IPS-15b (cell line): ENCODE measurements at regions not wholly inside any gene's neighbourhood (a gene's known extent, or its start where the extent isn't known, plus 50 kb on each side); places are given as distances from the start of the nearest gene placed in this dataset.
"Not testable (repeated sequence)": the region's sequence is repeated elsewhere in the genome, so short reads cannot be mapped to it uniquely, and the experiment has no call there.

Experiments
- H3K27me3 ChIP-seq: one replicate; pipeline ENCODE4 v1.6.1; 2013; ENCODE audit warnings: low read length; ENCODE audit not compliant: control insufficient read depth, insufficient read depth
- H3K36me3 ChIP-seq: one replicate; pipeline ENCODE4 v1.6.1; 2013; ENCODE audit warnings: low read length; ENCODE audit not compliant: control insufficient read depth, insufficient read depth
- H3K4me1 ChIP-seq: one replicate; pipeline ENCODE4 v1.6.1; 2013; ENCODE audit warnings: mild to moderate bottlenecking, low read length; ENCODE audit not compliant: control insufficient read depth, insufficient read depth
- H3K4me3 ChIP-seq: one replicate; pipeline ENCODE4 v1.5.1; 2013; ENCODE audit warnings: low read depth, low read length
- H3K9ac ChIP-seq: one replicate; pipeline ENCODE4 v1.6.1; 2013; ENCODE audit warnings: low read depth, mild to moderate bottlenecking, low read length
- H3K9me3 ChIP-seq: one replicate; pipeline ENCODE4 v1.6.1; 2013; ENCODE audit warnings: mild to moderate bottlenecking, low read length; ENCODE audit not compliant: control insufficient read depth, insufficient read depth

DNA sequence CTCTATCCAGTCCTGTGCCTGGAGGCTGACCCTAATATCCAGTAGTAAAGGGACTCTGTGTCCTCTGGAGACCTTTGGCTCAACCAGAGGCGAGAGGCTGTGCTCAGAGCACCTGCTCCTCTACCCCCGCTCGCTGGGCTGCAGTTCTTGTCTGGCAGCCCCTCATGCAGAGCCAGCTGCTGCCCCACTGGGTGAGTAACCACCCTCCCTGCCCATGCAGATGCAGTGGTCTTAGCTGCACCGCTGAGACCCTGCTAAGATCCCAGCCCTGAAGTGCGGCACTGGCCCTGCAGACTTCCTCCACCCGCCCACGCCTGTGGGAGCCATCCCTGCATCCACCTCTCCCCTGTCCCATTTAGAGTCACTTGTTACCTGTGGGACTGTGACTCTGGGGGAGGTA is 347.5 kb upstream of the SFSWAP start:
- Histone ChIP-seq H3K27me3 (no peaks in the 10 kb centered on the region), H3K9me3 (no peaks in the 10 kb centered on the region), H3K4me1 (no peaks in the 10 kb centered on the region), H3K9ac (no peak overlapping the region), H3K36me3 (no peaks in the 10 kb centered on the region), H3K4me3 (no peak overlapping the region)

DNA sequence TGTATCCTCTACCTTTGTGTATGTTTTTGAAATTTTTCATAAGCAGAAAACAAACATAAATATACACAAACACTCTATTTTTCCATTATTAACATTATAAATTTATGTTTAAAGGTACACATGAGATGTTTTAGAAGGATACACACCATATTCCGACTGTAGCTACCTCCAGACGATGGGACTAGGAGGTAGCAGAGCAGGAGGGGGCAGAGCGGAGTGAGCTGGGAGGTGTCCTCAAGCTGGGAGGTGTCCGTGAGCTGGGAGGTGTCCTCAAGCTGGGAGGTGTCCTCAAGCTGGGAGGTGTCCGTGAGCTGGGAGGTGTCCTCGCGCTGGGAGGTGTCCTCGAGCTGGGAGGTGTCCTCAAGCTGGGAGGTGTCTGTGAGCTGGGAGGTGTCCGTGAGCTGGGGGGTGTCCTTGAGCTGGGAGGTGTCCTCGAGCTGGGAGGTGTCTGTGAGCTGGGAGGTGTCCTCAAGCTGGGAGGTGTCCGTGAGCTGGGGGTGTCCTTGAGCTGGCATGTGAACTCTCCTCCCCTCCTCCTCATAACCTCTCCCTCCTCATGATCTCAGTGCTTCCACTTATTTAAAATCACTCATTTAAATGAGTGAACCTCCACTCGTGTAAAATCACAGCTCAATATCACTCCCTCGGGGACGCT is 346.9 kb upstream of the SFSWAP start:
- Histone ChIP-seq H3K4me3 (no peak overlapping the region), H3K9me3 (no peaks in the 10 kb centered on the region), H3K27me3 (no peaks in the 10 kb centered on the region), H3K4me1 (no peaks in the 10 kb centered on the region), H3K9ac (no peak overlapping the region), H3K36me3 (no peaks in the 10 kb centered on the region)

DNA sequence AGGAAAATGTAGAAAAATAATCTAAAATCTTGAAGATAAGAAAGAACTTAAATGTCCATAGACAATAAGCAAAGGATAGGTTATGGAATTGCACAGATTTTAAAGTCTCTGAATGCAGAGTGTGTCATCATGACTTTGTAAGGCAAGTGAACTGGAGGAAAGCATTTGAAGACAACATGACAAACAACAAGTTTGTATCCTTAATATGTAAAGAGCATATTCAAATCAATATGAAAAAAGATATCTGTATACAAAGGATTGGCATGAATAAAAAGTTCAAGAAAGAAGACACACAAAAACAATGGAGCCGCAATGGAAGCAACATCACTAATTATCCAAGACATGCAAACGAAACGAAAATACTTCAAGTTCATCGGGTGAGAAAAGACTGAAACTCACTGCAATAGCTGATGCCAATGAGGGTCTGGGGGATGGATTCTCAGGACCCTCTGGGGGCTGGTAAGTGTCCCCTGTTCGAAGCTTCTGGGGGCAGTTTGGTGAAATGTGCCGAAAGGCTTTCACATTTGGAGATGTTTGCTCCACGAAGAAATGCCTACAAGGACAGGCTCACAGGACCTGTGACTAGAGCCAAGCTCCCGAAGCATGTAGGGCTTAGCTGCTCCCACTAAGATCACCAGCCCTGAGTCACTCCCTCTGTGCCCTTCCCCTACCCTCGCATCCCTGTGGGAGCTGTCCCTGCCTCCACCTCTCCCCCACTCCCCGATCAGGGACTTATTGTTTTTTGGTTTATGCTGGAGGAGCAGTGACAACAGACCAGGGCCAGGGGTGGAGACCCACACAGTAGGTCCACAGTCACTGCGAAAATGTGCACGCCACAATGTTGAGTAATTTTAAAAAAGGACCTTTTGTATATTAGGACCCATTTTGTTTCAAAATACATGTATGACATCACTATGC is 345.7 kb upstream of the SFSWAP start:
- no peaks in the 10 kb centered on the region for H3K27me3 ChIP-seq

GRCh38 chr12:131365821-131366260 is 345.0 kb upstream of the SFSWAP start:
- no peak overlapping the region for H3K9ac ChIP-seq
- no peak overlapping the region for H3K4me3 ChIP-seq
- H3K4me1 ChIP-seq = no peaks in the 10 kb centered on the region
- no peaks in the 10 kb centered on the region for H3K27me3 ChIP-seq
- no peaks in the 10 kb centered on the region for H3K9me3 ChIP-seq
- H3K36me3 ChIP-seq = no peaks in the 10 kb centered on the region

More for the DNA sequence above, 345.7 kb upstream of the SFSWAP start:
- Histone ChIP-seq H3K4me1 (no peaks in the 10 kb centered on the region), H3K9ac (no peak overlapping the region), H3K4me3 (no peak overlapping the region), H3K9me3 (no peaks in the 10 kb centered on the region), H3K36me3 (no peaks in the 10 kb centered on the region)

GRCh38 chr12:131366261-131366871 is 344.5 kb upstream of the SFSWAP start:
- Histone ChIP-seq H3K9me3 (no peaks in the 10 kb centered on the region), H3K4me3 (no peak overlapping the region), H3K4me1 (no peaks in the 10 kb centered on the region), H3K9ac (no peak overlapping the region), H3K27me3 (no peaks in the 10 kb centered on the region), H3K36me3 (no peaks in the 10 kb centered on the region)

DNA sequence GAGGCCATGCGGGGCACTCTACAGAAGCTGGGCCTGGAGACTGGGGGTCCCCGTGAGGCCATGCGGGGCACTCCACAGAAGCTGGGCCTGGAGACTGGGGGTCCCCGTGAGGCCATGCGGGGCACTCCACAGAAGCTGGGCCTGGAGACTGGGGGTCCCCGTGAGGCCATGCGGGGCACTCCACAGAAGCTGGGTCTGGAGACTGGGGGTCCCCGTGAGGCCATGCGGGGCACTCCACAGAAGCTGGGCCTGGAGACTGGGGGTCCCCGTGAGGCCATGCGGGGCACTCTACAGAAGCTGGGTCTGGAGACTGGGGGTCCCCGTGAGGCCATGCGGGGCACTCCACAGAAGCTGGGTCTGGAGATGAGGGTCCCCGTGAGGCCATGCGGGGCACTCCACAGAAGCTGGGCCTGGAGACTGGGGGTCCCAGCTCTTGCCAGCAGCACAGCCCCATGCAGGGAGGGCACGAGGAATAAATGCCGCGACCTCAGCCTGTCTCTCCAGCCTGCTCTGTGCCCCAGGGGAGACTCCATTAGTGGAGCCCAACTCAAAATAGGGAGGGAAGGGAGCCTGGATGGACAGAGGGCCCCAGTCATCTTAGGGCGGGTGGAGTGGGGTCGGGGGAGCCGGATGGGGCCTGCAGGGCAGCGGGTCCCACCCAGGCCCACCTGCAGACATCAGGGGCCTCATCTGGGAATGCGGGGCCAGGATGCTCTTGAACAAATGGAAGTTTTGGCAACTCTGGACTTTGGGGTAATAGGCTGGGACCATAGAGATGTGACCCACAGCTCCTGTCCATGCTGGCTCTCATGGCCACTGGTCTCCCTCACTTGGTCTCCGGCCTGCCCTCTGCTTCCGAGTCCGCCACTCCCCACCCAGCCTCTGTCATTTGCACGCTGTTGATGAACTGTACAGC is 343.6 kb upstream of the SFSWAP start:
- not testable (repeated sequence) for H3K4me1 ChIP-seq, H3K4me3 ChIP-seq, H3K9ac ChIP-seq, H3K9me3 ChIP-seq, H3K36me3 ChIP-seq, H3K27me3 ChIP-seq

DNA sequence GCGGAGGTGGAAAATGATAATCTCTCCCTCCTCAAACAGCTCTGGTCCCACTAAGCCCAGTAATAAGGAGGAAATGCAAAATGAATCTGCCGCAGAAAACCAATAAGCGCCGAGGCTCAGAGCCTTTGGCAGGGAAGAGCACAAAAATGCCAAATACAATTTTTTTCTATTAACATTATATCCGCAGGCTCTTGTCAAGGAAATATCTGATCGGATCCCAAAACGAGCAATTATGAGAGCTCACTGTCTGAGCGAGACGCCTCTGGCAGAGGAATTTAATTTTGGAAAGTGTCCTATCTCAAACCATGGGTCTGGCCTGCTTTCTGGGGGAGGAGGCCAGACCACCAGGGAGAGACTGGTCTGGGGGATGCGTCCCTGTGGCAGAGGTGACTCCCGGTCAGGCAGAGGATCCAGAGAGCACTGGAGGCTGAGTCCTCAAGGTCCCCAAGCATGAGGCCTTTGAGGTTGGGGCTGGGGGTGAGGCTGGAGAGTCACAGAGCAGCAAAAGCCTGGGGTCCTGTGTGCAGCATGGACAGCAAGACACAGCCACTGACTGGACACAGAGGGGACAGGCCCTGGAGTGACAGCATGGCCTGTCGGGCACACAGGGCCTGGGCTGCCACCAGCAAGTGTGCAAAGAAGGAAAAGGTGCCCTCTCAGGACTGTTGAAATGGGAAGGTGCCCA is 342.8 kb upstream of the SFSWAP start:
- Histone ChIP-seq H3K4me3 (no peak overlapping the region), H3K9me3 (no peaks in the 10 kb centered on the region)

GRCh38 chr12:131368668-131369071 is 342.2 kb upstream of the SFSWAP start:
- Histone ChIP-seq H3K4me1 (no peaks in the 10 kb centered on the region), H3K9me3 (no peaks in the 10 kb centered on the region), H3K27me3 (no peaks in the 10 kb centered on the region), H3K4me3 (no peak overlapping the region), H3K9ac (no peak overlapping the region), H3K36me3 (no peaks in the 10 kb centered on the region)

More for the DNA sequence above, 342.8 kb upstream of the SFSWAP start:
- no peaks in the 10 kb centered on the region for H3K4me1 ChIP-seq
- H3K36me3 ChIP-seq = no peaks in the 10 kb centered on the region
- no peaks in the 10 kb centered on the region for H3K27me3 ChIP-seq
- H3K9ac ChIP-seq = no peak overlapping the region

- Histone ChIP-seq H3K4me3 (no peak overlapping the region), H3K4me1 (no peaks in the 10 kb centered on the region), H3K27me3 (no peaks in the 10 kb centered on the region), H3K9me3 (no peaks in the 10 kb centered on the region), H3K9ac (no peak overlapping the region), H3K36me3 (no peaks in the 10 kb centered on the region)
These were observed 341.6 kb upstream of the SFSWAP start for GRCh38 chr12:131369094-131369845.

- H3K9ac ChIP-seq = no peak overlapping the region
- no peak overlapping the region for H3K4me3 ChIP-seq
- H3K4me1 ChIP-seq = no peaks in the 10 kb centered on the region
These were observed 340.6 kb upstream of the SFSWAP start for GRCh38 chr12:131370321-131370720.

More at GRCh38 chr12:131370321-131370720, 340.6 kb upstream of the SFSWAP start:
- Histone ChIP-seq H3K9me3 (no peaks in the 10 kb centered on the region), H3K27me3 (no peaks in the 10 kb centered on the region), H3K36me3 (no peaks in the 10 kb centered on the region)
